ENCODE measurements at regions not wholly inside any gene's neighbourhood (a gene's known extent, or its start where the extent isn't known, plus 50 kb on each side); places are given as distances from the start of the nearest gene placed in this dataset.

GRCh38 chr5:38643616-38644015 lies 87.2 kb upstream of the LIFR start:
- H3K79me1 ChIP-seq (ENCODE audit: insufficient read depth, low read depth, low read length, poor library complexity, severe bottlenecking) = no peaks in the 10 kb centered on the region
- no peak overlapping the region for H2BK12ac ChIP-seq (ENCODE audit: insufficient read length, low read depth, low read length)
- H2AK5ac ChIP-seq (ENCODE audit: insufficient read length, low read length) = no peak overlapping the region
- no CpG with 5 or more reads among the region's 4 CpGs for WGBS (ENCODE audit: extremely low coverage, insufficient read length, low lambda C conversion rate)
- Mint-ChIP-seq H3K9me3 (no peaks in the 10 kb centered on the region; a peak in 1 of 5 replicates), H3K4me3 (no peak overlapping the region), H3K36me3 (ENCODE audit: insufficient read depth in 1 of 3, low read depth in 3 of 3) (no peaks in the 10 kb centered on the region; a peak in 1 of 7 replicates), H3K27me3 (ENCODE audit: low read depth) (peaks cover 6% of the 10 kb centered on the region), H3K4me1 (peaks cover 0 to 4% of the 10 kb centered on the region in 2 experiments; a peak in 2 of 4 replicates), H3K27ac (no peak overlapping the region)
- H3K79me2 ChIP-seq (ENCODE audit: insufficient read depth, low read length) = no peaks in the 10 kb centered on the region
- no peaks in the 10 kb centered on the region for H3K23me2 ChIP-seq (ENCODE audit: insufficient read length, low read depth, low read length, poor library complexity, severe bottlenecking)
- H3K9me3 ChIP-seq (ENCODE audit: control insufficient read depth, low read depth, low read length) = no peaks in the 10 kb centered on the region
- no peak overlapping the region for H3K9ac ChIP-seq (ENCODE audit: extremely low read depth, insufficient read length, low read length)
- no peak overlapping the region for H3K4ac ChIP-seq (ENCODE audit: low read depth, low read length)
- H3K23ac ChIP-seq (ENCODE audit: insufficient read length, low read depth, low read length) = no peak overlapping the region
- no peak overlapping the region for H2BK120ac ChIP-seq (ENCODE audit: low read depth, low read length, poor library complexity, severe bottlenecking)
- H3K27ac ChIP-seq (ENCODE audit: insufficient read length, low read depth, low read length) = no peak overlapping the region
- H2BK20ac ChIP-seq (ENCODE audit: low read depth, low read length, poor library complexity, severe bottlenecking) = no peak overlapping the region
- no peak overlapping the region for H4K8ac ChIP-seq (replicated peaks; ENCODE audit: insufficient read length, low read depth, low read length)
- H4K91ac ChIP-seq (ENCODE audit: insufficient read length, low read depth, low read length) = no peak overlapping the region
- H4K5ac ChIP-seq (ENCODE audit: insufficient read length, low read depth, low read length) = no peak overlapping the region
- TF ChIP-seq CTCF (conservative IDR thresholded peaks at IDR 0.05) = no peak
- H2BK5ac ChIP-seq (ENCODE audit: insufficient read length, low read length) = no peak overlapping the region
- H3K4me1 ChIP-seq (ENCODE audit: insufficient read depth, low read length) = no peaks in the 10 kb centered on the region
- H2BK15ac ChIP-seq (ENCODE audit: low read depth, low read length) = no peak overlapping the region
- DNase-seq = no peak
- H3K4me2 ChIP-seq (ENCODE audit: insufficient read depth, insufficient read length, low read length) = no peak overlapping the region
- H3K56ac ChIP-seq (ENCODE audit: insufficient read length, low read depth, low read length) = no peak overlapping the region
- H3K18ac ChIP-seq (ENCODE audit: insufficient read length, low read depth, low read length) = no peak overlapping the region
- no peaks in the 10 kb centered on the region for H3K27me3 ChIP-seq (ENCODE audit: insufficient read depth, low read length)
- peaks cover under 1% of the 10 kb centered on the region for H4K20me1 ChIP-seq (ENCODE audit: control insufficient read depth, insufficient read depth, insufficient read length)
- no peak overlapping the region for H3T11ph ChIP-seq (ENCODE audit: low read length)
- H2AFZ ChIP-seq (ENCODE audit: low read length) = no peak overlapping the region
- no peak overlapping the region for H3K14ac ChIP-seq (ENCODE audit: insufficient read depth, low read length)

Measured in H9 (cell line).